ENCODE measurements at regions not wholly inside any gene's neighbourhood (a gene's known extent, or its start where the extent isn't known, plus 50 kb on each side); places are given as distances from the start of the nearest gene placed in this dataset.

DNA sequence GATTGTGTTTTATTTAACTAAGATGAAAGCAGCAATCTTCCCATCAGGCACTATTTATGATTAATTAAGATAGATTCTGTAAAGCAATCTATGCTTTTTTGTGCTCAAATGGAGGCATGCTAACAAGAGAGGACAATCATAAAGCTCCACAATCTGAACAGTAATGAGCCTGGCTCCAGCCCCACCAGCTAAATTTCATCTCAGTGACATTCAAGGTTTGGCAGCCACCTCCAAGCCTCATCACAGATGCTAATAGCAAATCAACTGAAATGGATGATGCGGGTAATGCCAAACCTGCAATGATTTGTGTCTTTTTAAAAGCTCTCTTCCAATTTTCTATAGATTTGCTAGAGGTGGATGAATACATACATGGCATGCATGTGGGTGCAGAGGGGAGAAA, 456.6 kb downstream of the TDRD15 start:
- TF ChIP-seq, protein P1, sequence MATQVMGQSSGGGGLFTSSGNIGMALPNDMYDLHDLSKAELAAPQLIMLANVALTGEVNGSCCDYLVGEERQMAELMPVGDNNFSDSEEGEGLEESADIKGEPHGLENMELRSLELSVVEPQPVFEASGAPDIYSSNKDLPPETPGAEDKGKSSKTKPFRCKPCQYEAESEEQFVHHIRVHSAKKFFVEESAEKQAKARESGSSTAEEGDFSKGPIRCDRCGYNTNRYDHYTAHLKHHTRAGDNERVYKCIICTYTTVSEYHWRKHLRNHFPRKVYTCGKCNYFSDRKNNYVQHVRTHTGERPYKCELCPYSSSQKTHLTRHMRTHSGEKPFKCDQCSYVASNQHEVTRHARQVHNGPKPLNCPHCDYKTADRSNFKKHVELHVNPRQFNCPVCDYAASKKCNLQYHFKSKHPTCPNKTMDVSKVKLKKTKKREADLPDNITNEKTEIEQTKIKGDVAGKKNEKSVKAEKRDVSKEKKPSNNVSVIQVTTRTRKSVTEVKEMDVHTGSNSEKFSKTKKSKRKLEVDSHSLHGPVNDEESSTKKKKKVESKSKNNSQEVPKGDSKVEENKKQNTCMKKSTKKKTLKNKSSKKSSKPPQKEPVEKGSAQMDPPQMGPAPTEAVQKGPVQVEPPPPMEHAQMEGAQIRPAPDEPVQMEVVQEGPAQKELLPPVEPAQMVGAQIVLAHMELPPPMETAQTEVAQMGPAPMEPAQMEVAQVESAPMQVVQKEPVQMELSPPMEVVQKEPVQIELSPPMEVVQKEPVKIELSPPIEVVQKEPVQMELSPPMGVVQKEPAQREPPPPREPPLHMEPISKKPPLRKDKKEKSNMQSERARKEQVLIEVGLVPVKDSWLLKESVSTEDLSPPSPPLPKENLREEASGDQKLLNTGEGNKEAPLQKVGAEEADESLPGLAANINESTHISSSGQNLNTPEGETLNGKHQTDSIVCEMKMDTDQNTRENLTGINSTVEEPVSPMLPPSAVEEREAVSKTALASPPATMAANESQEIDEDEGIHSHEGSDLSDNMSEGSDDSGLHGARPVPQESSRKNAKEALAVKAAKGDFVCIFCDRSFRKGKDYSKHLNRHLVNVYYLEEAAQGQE (IDR thresholded peaks at IDR 0.05; ENCODE audit: insufficient read depth in 1 of 2, low read depth in 2 of 2, low read length in 1 of 2) = no peak
- TF ChIP-seq, protein P2, sequence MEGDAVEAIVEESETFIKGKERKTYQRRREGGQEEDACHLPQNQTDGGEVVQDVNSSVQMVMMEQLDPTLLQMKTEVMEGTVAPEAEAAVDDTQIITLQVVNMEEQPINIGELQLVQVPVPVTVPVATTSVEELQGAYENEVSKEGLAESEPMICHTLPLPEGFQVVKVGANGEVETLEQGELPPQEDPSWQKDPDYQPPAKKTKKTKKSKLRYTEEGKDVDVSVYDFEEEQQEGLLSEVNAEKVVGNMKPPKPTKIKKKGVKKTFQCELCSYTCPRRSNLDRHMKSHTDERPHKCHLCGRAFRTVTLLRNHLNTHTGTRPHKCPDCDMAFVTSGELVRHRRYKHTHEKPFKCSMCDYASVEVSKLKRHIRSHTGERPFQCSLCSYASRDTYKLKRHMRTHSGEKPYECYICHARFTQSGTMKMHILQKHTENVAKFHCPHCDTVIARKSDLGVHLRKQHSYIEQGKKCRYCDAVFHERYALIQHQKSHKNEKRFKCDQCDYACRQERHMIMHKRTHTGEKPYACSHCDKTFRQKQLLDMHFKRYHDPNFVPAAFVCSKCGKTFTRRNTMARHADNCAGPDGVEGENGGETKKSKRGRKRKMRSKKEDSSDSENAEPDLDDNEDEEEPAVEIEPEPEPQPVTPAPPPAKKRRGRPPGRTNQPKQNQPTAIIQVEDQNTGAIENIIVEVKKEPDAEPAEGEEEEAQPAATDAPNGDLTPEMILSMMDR (IDR thresholded peaks at IDR 0.05) = no peak
- TF ChIP-seq SIN3A (IDR thresholded peaks at IDR 0.05; ENCODE audit: borderline replicate concordance, insufficient read depth, low read depth, low read length) (no peak), POLR2AphosphoS5 (IDR thresholded peaks at IDR 0.05; ENCODE audit: low read depth, low read length) (no peak), TCF7L2 (IDR thresholded peaks at IDR 0.05; ENCODE audit: low read depth, low read length) (no peak)

Measured in Panc1 (cell line).